COR-L47 (cell line): ENCODE measurements at regions not wholly inside any gene's neighbourhood (a gene's known extent, or its start where the extent isn't known, plus 50 kb on each side); places are given as distances from the start of the nearest gene placed in this dataset.

ENCODE experiments used
- DNase-seq: peaks from one replicate; lab custom pipeline; 2025; lab: John Stamatoyannopoulos, UW

DNA sequence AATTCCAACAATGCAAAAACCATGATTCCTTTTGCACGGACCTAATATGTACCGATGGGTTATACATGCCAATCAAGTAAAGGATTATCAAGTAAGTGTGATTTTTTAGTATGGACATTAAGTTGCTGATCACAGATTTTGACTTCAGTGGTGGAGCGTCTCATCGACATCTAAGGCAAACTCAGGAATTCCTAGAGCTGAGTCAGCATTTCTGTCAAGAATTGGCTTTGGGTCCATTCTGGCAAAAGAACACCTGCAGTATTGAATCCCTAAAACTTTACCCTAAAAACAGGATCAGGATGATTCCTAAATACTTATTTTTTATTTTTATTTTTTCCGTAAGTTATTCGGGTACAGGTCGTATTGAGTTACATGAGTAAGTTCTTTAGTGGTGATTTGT is 83.6 kb downstream of the HPGD start:
- DNase-seq: no peak

DNA sequence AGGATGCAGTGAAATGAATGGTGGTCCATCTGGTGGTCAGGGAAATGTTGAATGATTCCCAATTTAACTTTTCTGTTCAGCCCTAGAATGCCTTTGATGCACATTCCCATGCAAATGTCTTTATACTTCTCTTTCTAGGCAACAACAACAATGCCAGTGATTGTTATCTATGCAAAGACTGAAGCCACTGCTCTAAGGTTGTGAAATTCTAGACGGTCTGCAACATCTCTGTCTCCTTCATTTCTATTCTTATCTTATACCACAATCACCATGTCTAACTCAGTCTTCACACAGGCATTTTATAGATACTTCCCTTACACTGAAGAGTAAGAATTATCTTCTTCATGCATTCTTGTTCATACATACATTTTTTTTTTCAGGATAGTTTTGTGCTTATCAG is 84.5 kb downstream of the HPGD start:
- no peak for DNase-seq

GRCh38 chr4:174437324-174437723 is 85.0 kb downstream of the HPGD start:
- no peak for DNase-seq

GRCh38 chr4:174436377-174436776 is 85.9 kb downstream of the HPGD start:
- no peak for DNase-seq

DNA sequence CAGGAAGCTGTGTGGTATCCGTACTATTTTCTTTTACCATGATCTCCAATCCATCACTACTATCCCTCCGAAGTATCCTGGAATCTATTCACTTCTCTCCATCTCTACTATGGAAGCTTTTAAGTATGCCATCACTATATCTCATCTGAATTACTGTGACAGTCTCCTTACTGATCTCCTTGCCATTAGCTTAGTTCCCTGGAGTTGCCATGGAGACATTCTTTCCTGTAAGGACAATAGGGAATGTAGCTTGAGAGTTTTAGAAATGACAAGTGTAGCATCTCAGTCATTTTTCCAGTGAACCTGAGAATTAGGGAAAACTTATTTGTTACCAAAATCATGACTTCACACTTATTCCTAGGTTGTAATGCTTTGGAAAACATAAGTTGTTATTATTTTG is 86.3 kb downstream of the HPGD start:
- no peak for DNase-seq

DNA sequence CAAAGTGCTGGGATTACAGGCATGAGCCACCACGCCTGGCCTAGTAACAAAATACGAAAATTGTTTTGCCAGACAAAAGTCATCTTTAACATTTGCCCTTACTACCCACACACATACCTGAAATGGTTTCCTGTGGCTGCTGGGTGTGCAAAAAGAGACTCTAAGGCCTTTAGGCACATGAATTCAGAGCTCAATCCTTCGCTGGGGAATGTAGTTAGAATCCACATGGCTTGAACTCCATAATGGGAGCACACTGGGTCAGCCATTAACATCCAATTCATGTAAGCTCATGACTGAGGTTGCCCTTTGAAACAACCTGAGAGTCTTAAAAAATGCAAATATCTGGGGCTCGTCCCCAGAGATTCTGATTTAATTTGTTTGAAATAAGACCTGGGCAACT is 87.8 kb downstream of the HPGD start:
- no peak for DNase-seq

- no peak for DNase-seq
Observed at GRCh38 chr4:174430576-174430975, 91.7 kb downstream of the HPGD start.

GRCh38 chr4:174429701-174430410 is 92.4 kb downstream of the HPGD start:
- no peak for DNase-seq

DNA sequence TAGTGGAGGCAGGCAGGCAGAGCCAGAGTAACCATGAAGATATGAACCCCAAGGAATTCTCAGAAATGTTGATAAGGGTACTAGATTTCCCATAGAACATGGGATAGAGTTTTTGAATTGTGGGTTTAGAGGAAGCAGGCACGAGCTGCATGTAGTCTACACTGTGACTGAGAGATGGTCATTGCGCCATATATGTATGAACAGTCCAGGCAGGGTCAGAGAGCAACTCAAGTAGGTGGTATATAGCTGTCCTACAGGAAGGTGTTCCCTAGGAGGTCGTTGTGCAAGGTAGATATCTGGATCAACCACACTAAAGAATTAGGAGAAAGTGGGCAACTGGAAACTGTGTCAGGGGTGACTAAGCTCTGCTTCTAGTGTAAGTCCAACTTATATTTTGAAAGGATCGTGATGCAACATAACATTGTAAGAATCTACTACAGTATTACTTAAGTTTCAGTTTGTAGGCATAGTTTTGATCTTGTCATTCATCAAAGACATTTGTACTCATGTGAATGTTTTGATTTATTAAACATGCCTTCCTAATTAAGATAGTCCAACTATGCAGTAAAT is 94.6 kb downstream of the HPGD start:
- DNase-seq: no peak

DNA sequence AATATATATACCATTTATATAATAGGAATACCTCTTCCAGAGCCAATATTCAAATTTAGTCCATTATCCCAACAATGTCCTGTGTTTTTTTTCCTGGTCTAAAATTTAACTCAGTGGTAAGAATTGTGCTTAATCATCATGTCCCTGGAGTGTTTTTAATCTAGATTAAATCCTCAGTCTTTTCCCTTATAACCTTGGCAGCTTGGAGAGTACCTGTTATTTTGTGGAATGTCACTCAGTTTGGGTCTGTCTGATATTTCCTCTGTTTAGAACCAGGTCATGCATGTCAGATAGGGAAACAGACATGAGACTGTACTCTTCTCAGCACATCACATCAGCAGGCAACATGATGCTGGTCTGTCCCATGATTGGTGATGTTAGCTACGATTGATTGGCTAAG is 96.6 kb downstream of the HPGD start:
- DNase-seq: no peak

- DNase-seq: peak; percentile 17
Observed at GRCh38 chr4:174423257-174423944, 98.9 kb downstream of the HPGD start.

- no peak for DNase-seq
Observed at GRCh38 chr4:174422893-174423256, 99.4 kb downstream of the HPGD start.

- no peak for DNase-seq
Observed at GRCh38 chr4:174420316-174420715, 102.0 kb downstream of the HPGD start.

GRCh38 chr4:174418640-174419212 is 103.6 kb downstream of the HPGD start:
- DNase-seq: no peak

- DNase-seq: no peak
Observed at GRCh38 chr4:174408841-174409552, 113.3 kb downstream of the HPGD start.

- DNase-seq: no peak
Observed at GRCh38 chr4:174406383-174406782, 115.9 kb downstream of the HPGD start.

GRCh38 chr4:174405923-174406322 is 116.4 kb downstream of the HPGD start:
- DNase-seq: no peak

DNA sequence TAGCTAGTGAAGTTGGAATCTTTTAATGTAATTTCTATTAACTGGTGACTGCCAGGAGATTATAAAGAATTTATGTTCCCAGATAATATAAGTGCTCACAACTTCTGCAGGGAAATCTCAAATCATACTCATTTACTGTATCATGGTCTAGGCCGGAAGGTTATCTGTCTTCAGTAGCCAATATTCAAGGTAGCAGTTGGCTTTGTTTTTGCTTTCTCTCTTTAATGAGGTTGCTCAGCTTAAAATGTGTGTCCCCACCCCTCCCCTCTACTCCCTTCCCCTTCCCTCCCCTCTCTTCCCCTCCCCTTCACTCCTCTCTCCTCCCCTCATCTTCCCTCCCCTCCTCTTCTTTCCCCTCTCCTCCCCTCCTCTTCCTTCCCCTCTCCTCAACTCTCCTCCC is 117.6 kb downstream of the HPGD start:
- DNase-seq: no peak

- no peak for DNase-seq
Observed at GRCh38 chr4:174403177-174403543, 119.1 kb downstream of the HPGD start.

GRCh38 chr4:174402470-174403176 is 118.9 kb downstream of the CEP44 start:
- no peak for DNase-seq

- no peak for DNase-seq
Observed at GRCh38 chr4:174401471-174402130, 117.9 kb downstream of the CEP44 start.
